ENCODE measurements at regions not wholly inside any gene's neighbourhood (a gene's known extent, or its start where the extent isn't known, plus 50 kb on each side); places are given as distances from the start of the nearest gene placed in this dataset.

GRCh38 chrX:148337873-148338272 lies 162.5 kb upstream of the AFF2 start:
- Histone ChIP-seq H3K4me2 (ENCODE audit: low read length) (no peak overlapping the region), H3K9ac (ENCODE audit: low read length) (no peak overlapping the region), H3K27me3 (ENCODE audit: low read length) (no peaks in the 10 kb centered on the region), H3K36me3 (ENCODE audit: low read depth, low read length) (no peaks in the 10 kb centered on the region), H3K27ac (ENCODE audit: low read length) (no peak overlapping the region), H3K9me2 (replicated peaks; ENCODE audit: low read length) (no peaks in the 10 kb centered on the region), H3K9me3 (ENCODE audit: low read length) (no peaks in the 10 kb centered on the region), H4K20me1 (ENCODE audit: low read length) (no peaks in the 10 kb centered on the region), H3K79me2 (ENCODE audit: low read length) (no peaks in the 10 kb centered on the region), H3K4me3 (ENCODE audit: low read length) (no peak overlapping the region), H3F3A (ENCODE audit: low read length, unreplicated experiment) (no peaks in the 10 kb centered on the region), H2AFZ (ENCODE audit: low read length) (no peak overlapping the region), H3K4me1 (ENCODE audit: insufficient read depth, low read length) (no peaks in the 10 kb centered on the region)
- POLR2A ChIA-PET (ENCODE audit: unreplicated experiment) = no interaction called here
- intact Hi-C loops (cut with micrococcal nuclease) = no loop called here
- CTCF ChIA-PET = no interaction called here
- no peak for ATAC-seq
- TF ChIP-seq CTCF (conservative IDR thresholded peaks at IDR 0.05; ENCODE audit: low read depth, low read length) = no peak
- no peak for TF ChIP-seq EZH2 (IDR thresholded peaks at IDR 0.05; ENCODE audit: low read length, unreplicated experiment)
- TF ChIP-seq EZH2phosphoT487 (IDR thresholded peaks at IDR 0.05; ENCODE audit: borderline replicate concordance, low read length) = no peak
- no peak for DNase-seq
- BruUV-seq (replicated peaks) = no TSS peak

- Histone ChIP-seq H3F3A (ENCODE audit: low read length, unreplicated experiment) (no peaks in the 10 kb centered on the region), H3K9ac (ENCODE audit: low read length) (no peak overlapping the region), H3K4me2 (ENCODE audit: low read length) (no peak overlapping the region), H4K20me1 (ENCODE audit: low read length) (no peaks in the 10 kb centered on the region), H3K79me2 (ENCODE audit: low read length) (no peaks in the 10 kb centered on the region), H3K9me3 (ENCODE audit: low read length) (0 out of 2 replicates have a peak, but pooled peaks cover 4% of the 10 kb centered on the region), H3K9me2 (replicated peaks; ENCODE audit: low read length) (no peaks in the 10 kb centered on the region), H3K36me3 (ENCODE audit: low read depth, low read length) (no peaks in the 10 kb centered on the region), H3K4me3 (ENCODE audit: low read length) (no peak overlapping the region), H2AFZ (ENCODE audit: low read length) (no peak overlapping the region), H3K27me3 (ENCODE audit: low read length) (no peaks in the 10 kb centered on the region), H3K27ac (ENCODE audit: low read length) (no peak overlapping the region), H3K4me1 (ENCODE audit: insufficient read depth, low read length) (no peaks in the 10 kb centered on the region)
- no TSS peak for BruUV-seq (replicated peaks)
- DNase-seq (no peak), ATAC-seq (no peak)
- intact Hi-C loops (cut with micrococcal nuclease) = no loop called here
- POLR2A ChIA-PET (ENCODE audit: unreplicated experiment) = no interaction called here
- TF ChIP-seq EZH2 (IDR thresholded peaks at IDR 0.05; ENCODE audit: low read length, unreplicated experiment) = no peak
- no peak for TF ChIP-seq EZH2phosphoT487 (IDR thresholded peaks at IDR 0.05; ENCODE audit: borderline replicate concordance, low read length)
- no peak for TF ChIP-seq CTCF (conservative IDR thresholded peaks at IDR 0.05; ENCODE audit: low read depth, low read length)
- CTCF ChIA-PET = no interaction called here
Measured at GRCh38 chrX:148354916-148355315, 145.5 kb upstream of the AFF2 start.

- ChIA-PET POLR2A (ENCODE audit: unreplicated experiment) (no interaction called here), CTCF (no interaction called here)
- Histone ChIP-seq H3K36me3 (ENCODE audit: low read depth, low read length) (no peaks in the 10 kb centered on the region), H3K9ac (ENCODE audit: low read length) (no peak overlapping the region), H3K27ac (ENCODE audit: low read length) (no peak overlapping the region), H2AFZ (ENCODE audit: low read length) (no peak overlapping the region), H3K4me3 (ENCODE audit: low read length) (no peak overlapping the region), H3K9me2 (replicated peaks; ENCODE audit: low read length) (no peaks in the 10 kb centered on the region), H3K79me2 (ENCODE audit: low read length) (no peaks in the 10 kb centered on the region), H3K9me3 (ENCODE audit: low read length) (no peaks in the 10 kb centered on the region), H3K4me2 (ENCODE audit: low read length) (no peak overlapping the region), H3K27me3 (ENCODE audit: low read length) (no peaks in the 10 kb centered on the region), H4K20me1 (ENCODE audit: low read length) (no peaks in the 10 kb centered on the region), H3F3A (ENCODE audit: low read length, unreplicated experiment) (no peaks in the 10 kb centered on the region), H3K4me1 (ENCODE audit: insufficient read depth, low read length) (no peaks in the 10 kb centered on the region)
- ATAC-seq = no peak
- no peak for DNase-seq
- TF ChIP-seq CTCF (conservative IDR thresholded peaks at IDR 0.05; ENCODE audit: low read depth, low read length) (no peak), EZH2phosphoT487 (IDR thresholded peaks at IDR 0.05; ENCODE audit: borderline replicate concordance, low read length) (no peak), EZH2 (IDR thresholded peaks at IDR 0.05; ENCODE audit: low read length, unreplicated experiment) (no peak)
- intact Hi-C loops (cut with micrococcal nuclease) = no loop called here
- BruUV-seq (replicated peaks) = no TSS peak
Measured at GRCh38 chrX:148361641-148362040, 138.8 kb upstream of the AFF2 start.

All from PC-3 (cell line).